ENCODE measurements at regions not wholly inside any gene's neighbourhood (a gene's known extent, or its start where the extent isn't known, plus 50 kb on each side); places are given as distances from the start of the nearest gene placed in this dataset.
"Not testable (repeated sequence)": the region's sequence is repeated elsewhere in the genome, so short reads cannot be mapped to it uniquely, and the experiment has no call there.

DNA sequence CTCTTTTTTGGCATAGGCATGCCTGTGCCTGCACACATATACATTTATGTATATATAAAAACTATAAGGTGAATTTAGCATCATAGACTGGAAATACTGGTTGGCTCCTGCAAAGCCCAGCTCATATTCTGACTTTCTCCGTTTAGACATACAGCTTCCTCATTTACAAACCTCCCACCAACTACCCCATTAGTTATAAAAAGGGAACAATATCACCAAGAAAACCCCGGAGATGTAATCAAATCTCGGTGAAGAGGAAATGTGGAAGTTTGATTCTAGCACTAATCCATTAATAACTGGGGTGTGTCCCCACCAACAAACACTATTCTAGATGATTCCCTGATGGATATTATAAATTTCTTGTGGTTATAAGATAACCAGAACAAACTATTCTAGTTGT lies 517.7 kb upstream of the TBL1XR1 start:
- DNase-seq: no peak

DNA sequence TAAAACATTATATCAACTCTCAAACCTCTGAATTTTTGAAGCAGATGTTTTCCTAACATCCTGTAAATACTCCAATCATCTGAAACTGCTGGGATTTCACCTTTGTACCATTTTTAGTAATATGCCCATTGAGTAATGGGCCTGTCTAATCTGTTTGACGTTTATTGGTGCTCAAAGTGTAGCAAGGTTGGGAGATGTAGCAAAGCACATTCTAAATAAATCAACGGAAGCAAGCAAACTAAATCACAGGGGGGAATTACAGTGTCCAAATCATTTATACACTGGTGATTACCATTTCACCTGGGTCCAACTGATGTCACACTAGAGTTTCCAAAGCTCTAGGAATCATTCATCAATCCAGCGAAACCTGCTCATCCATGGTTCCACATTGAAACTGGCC lies 518.7 kb upstream of the TBL1XR1 start:
- no peak for DNase-seq

DNA sequence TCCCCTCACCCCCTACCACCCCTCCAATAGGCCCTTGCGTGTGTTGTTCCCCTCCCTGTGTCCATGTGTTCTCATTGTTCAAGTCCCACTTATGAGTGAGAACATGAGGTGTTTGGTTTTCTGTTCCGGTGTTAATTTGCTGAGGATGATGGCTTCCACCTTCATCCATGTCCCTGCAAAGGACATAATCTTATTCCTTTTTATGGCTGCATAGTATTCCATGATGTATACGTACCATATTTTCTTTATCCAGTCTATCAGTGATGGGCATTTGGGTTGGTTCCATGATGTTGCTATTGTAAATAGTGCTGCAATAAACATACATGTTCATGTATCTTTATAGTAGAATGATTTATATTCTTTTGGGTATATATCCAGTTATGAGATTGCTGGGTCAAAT lies 523.6 kb upstream of the TBL1XR1 start:
- not testable (repeated sequence) for DNase-seq

DNA sequence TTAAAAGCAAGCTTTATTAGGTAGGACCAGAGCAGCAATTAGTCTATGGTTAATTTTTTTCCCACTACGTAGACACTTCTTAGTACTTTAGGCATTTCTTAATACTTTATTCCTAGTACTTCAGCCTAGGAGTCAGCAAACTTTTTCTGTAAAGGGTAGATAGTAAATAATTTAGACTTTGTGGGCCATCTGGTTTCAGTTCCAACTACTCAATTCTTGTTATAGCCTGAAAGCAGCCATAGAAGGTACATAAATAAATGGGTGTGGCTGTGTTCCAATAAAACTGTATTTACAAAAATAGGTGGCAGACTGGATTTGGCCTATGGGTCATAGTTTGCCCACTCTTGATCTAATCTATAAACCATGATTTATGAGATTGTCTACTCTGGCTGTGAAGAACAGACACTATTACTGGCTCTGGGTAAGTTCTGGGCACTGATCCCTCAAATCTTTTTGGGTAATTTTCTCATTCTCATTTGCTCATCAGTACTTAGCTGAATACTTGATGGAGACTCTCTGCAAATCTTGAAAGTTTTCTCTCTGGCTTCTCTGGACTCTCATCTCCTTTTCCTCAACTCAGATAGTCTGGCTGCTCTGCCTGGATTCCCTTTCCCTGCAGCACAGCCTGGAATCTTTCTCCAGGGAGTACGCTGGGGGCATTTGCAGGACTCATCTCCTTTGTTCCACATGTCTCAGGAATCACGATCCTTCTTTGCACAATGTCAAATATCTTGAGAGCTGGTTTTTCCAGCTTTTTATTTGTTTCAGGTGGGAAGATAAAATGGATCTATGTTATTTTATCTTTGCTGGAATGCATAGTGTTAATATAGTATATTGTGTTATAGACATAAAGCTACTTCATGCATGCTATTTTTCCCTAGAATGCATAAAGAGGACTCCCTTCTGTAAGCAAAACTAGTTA lies 524.8 kb upstream of the TBL1XR1 start:
- no peak for DNase-seq

DNA sequence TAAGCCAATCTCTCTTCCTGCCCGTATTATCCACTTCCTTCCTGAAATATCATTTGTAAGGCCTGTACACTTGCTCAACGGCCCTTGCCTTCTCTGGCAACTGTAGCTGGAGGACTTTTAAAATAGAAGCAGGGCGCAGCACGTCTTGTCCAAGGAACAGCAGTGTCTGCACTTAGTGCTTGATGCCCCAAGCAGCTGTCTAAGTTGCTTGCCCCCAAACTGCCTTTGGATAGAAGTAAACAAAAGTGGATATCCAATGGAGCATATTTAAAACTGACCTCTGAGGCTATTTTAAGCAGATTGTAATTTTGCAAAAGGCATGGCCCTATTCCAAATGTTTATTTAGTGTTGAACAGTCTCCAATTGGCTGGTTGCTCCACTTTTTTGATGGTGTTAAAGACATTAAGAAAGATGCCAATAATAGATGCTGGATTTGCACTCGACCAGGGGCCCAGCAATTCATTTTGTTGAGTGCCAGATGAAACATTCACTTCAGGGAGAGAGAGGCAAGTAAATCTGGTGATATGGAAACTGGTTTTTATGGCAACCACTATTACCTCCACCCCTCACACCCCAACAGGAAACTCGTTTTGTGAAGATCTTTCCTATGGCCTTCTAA lies 526.8 kb upstream of the TBL1XR1 start:
- DNase-seq: no peak

- DNase-seq: no peak
Observed at GRCh38 chr3:177725165-177725564, 527.9 kb upstream of the TBL1XR1 start.

DNA sequence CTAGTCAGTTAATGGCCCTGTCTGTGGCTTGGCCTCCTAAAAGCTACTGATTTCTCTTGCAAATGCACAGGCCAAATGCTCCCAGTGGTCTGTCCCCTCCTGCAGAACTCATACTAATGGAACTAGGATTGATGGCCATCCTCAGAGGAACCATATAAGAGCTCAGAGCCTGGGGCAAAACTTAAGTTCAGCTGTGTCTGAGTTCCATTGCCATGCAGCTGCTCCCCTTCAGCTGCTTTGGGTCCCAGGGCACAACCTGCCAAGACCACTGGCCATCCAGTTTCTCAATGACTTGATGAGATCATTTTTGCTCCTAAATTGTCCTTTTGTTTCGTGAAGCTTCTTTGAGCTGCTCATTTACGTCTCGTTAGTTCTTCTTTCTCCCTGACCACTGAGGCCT lies 529.5 kb upstream of the TBL1XR1 start:
- no peak for DNase-seq

GRCh38 chr3:177729956-177730681 lies 532.8 kb upstream of the TBL1XR1 start:
- peak; percentile 36 for DNase-seq

DNA sequence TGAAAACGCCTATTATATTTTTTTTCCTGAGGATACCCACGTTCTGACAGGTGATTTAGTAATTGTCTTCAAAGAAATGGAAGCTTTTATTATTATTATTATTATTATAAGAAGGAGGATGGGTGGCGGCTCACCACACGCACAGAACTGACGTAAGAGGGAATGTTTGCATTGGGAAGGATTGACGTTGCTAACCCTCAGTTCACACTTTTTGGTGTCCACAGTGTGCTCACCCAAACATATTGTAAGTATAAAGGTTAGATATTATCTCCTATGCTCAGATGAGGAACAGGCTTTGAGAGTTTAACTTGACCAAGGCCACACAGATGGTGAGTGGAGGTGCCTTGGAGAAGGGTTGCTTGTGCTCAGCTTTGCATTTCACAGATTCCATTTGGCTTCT lies 533.5 kb upstream of the TBL1XR1 start:
- no peak for DNase-seq

DNA sequence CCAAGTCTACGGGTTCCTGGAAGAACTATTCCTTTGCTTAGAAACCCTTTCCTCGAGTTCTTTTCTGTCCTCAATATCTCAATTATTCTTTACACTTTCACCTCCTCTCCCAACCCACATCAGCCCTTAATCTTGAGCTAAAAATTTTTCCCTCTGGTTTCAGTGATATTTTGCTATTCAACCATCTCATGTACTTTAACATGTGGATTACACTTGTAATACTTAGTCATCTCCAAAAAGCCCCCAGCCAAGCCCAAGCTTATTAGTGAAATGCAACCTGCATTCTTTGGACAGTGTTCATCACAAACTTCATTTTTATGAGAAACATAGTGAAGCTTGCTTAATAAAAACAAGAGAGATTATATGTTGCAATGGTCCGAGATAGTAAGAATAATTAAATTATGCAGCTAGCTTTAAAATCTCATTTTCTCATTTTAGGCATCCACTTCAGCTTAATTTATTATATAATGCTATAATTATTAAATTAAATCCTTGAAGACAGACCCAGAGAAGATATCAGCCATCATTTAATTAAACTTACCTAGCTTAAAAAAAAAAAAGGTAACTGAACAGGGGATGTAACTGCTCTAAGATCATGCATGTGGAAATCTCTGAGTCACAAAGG lies 534.5 kb upstream of the TBL1XR1 start:
- DNase-seq: peak; percentile 86

DNA sequence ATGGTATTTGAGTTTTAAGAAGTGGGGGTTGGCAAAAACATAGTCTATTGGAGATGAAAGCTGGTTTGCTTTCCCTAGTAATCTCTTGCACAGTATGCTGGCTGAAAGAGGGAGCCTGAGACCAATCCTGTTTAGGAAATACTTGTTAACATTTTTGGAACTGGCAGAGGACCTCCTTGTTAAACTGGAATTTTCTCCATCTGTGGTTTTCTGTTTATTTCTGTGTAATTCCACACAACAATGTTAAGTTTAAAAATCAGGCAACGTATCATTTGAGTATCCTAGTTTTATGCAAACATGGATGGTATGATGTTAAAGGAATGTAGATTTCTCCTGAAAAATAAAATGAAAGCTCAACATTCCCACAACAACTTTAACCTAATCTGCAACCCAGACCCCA lies 536.0 kb upstream of the TBL1XR1 start:
- DNase-seq: no peak

DNA sequence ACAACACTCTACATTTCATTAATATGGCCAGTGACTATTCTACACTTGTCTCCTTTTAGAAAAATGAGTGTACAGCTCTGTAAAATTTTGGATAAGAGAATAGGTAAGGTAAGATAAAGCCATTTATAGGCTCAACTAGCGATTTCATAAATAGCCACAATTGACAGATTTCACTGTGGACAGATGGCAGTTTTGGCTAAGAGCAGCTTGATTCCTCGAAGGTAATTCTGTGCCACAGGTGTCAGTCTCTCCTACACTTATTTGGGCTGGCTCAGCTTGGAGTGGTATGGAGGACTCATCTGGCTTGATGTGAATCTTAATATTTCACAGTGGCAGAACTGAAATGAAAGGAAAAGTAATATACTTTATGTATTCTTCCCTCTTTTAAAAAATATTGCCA lies 536.7 kb upstream of the TBL1XR1 start:
- no peak for DNase-seq

DNA sequence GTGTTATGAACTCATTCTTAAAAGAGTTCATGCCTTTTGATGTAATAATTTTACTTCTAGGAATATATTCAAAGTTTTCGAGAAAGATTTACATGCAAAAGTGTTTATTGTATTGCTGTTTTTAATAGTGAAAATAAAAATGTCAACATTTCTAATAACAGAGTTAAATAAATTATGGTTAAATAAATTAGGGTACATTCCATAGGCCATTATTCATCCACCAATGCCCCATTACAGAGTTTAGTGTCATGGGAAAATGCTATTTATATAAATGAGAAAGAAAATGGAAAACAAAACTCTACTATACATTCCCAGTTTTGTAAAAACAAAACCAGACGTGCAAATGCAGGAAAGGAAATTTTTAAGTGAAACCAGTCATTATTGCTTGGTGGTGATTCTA lies 538.1 kb upstream of the TBL1XR1 start:
- peak; percentile 55 for DNase-seq

- DNase-seq: no peak
Observed at GRCh38 chr3:177739461-177739860, 542.2 kb upstream of the TBL1XR1 start.

GRCh38 chr3:177740254-177740653 lies 543.0 kb upstream of the TBL1XR1 start:
- no peak for DNase-seq

DNA sequence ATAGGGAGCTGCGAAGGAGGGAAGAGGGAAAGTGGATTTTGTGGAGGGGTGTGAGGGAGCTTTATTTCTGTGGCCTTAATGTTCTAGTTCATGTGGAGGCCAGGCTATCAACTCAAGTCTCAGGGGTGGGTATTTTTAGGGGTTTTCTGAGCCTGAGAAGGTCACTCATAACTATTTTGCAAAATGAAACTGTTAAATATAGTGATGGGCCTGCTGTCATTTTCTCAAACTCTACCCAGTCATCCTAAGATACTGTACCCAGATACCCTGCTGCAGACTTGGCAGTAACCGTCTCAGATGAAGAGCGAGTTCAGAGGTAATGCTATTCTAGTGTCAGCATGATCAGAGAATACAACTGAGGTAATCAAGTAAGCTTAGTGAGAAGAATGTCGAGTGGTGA lies 545.0 kb upstream of the TBL1XR1 start:
- DNase-seq: no peak

GRCh38 chr3:177743173-177743890 lies 546.0 kb upstream of the TBL1XR1 start:
- DNase-seq: no peak

- peak; percentile 77 for DNase-seq
Observed at GRCh38 chr3:177744873-177745606, 547.8 kb upstream of the TBL1XR1 start.

- peak; percentile 62 for DNase-seq
Observed at GRCh38 chr3:177745607-177746005, 548.3 kb upstream of the TBL1XR1 start.

DNA sequence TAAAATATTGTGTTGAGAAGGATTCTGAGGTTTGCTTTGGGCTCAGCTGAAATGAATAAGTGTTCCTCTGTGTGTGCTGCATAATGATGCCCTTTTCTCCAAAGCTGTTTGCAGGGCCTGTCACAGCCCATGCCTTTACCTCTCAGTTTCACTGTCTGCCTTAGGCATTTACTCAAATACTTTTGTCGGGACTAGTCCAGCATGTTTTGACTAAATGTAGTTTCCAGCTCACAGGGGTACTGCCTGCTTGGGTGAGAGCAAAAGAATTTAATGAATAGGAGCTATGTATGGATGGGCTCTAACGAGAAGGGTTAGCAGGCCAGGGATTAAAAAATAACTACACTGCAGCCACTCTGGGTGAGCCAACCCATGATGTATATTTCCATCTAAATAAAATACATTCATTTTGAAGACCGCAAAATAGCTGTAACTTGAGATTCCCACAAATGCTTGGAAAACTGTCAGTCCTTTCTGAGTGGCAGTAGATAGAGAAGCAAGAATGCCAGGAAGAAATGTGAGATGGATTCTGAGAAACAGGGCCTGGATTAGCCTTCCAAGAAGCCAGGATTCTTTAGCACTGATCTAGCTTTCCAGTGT lies 549.2 kb upstream of the TBL1XR1 start:
- DNase-seq: peak; percentile 71

GRCh38 chr3:177749836-177750235 lies 552.6 kb upstream of the TBL1XR1 start:
- DNase-seq: no peak

All from fibroblast of skin of back (primary cell).